ENCODE measurements at regions not wholly inside any gene's neighbourhood (a gene's known extent, or its start where the extent isn't known, plus 50 kb on each side); places are given as distances from the start of the nearest gene placed in this dataset.
"Not testable (repeated sequence)": the region's sequence is repeated elsewhere in the genome, so short reads cannot be mapped to it uniquely, and the experiment has no call there.

- TF ChIP-seq CTCF (IDR thresholded peaks at IDR 0.05) (no peak), EP300 (IDR thresholded peaks at IDR 0.05) (no peak), POLR2A (IDR thresholded peaks at IDR 0.05) (no peak)
- Histone ChIP-seq H3K36me3 (no peaks in the 10 kb centered on the region), H3K27ac (no peak overlapping the region), H3K4me3 (no peak overlapping the region), H3K4me1 (no peaks in the 10 kb centered on the region), H3K9me3 (no peaks in the 10 kb centered on the region), H3K27me3 (no peaks in the 10 kb centered on the region)
- 37 to 45% methylated on average over 3 of the region's 3 CpGs for WGBS, 2 donors
- no peak for DNase-seq (ENCODE audit: low spot score in 2 of 2)
Measured at GRCh38 chr14:43792980-43793379, 714.1 kb downstream of the FSCB start.

GRCh38 chr14:43790681-43791080 is 716.4 kb downstream of the FSCB start:
- TF ChIP-seq CTCF (IDR thresholded peaks at IDR 0.05) = no peak
- no peak for TF ChIP-seq EP300 (IDR thresholded peaks at IDR 0.05)
- no peak for TF ChIP-seq POLR2A (IDR thresholded peaks at IDR 0.05)
- H3K4me3 ChIP-seq = no peak overlapping the region
- H3K27ac ChIP-seq = no peak overlapping the region
- H3K9me3 ChIP-seq = no peaks in the 10 kb centered on the region
- no peaks in the 10 kb centered on the region for H3K4me1 ChIP-seq
- no peaks in the 10 kb centered on the region for H3K27me3 ChIP-seq
- no peaks in the 10 kb centered on the region for H3K36me3 ChIP-seq
- WGBS, 2 donors = 83 to 84% methylated on average over 4 of the region's 4 CpGs
- no peak for DNase-seq (ENCODE audit: low spot score in 2 of 2)

GRCh38 chr14:43789458-43789857 is 717.6 kb downstream of the FSCB start:
- TF ChIP-seq EP300 (IDR thresholded peaks at IDR 0.05) = no peak
- TF ChIP-seq POLR2A (IDR thresholded peaks at IDR 0.05) = no peak
- TF ChIP-seq CTCF (IDR thresholded peaks at IDR 0.05) = no peak
- no peak overlapping the region for H3K27ac ChIP-seq
- H3K4me3 ChIP-seq = no peak overlapping the region
- no peaks in the 10 kb centered on the region for H3K9me3 ChIP-seq
- H3K4me1 ChIP-seq = no peaks in the 10 kb centered on the region
- DNase-seq (ENCODE audit: low spot score in 2 of 2) = no peak
- WGBS, 2 donors = 79 to 91% methylated on average over 2 of the region's 2 CpGs
- H3K27me3 ChIP-seq = no peaks in the 10 kb centered on the region
- no peaks in the 10 kb centered on the region for H3K36me3 ChIP-seq

- 71 to 76% methylated on average over 13 of the region's 13 CpGs for WGBS, 2 donors
Measured at GRCh38 chr14:43786066-43786762, 720.9 kb downstream of the FSCB start.

GRCh38 chr14:43784432-43784831 is 722.7 kb downstream of the FSCB start:
- not testable (repeated sequence) for H3K4me3 ChIP-seq; H3K4me1 ChIP-seq; DNase-seq (ENCODE audit: low spot score in 2 of 2); H3K9me3 ChIP-seq; H3K36me3 ChIP-seq; H3K27me3 ChIP-seq; H3K27ac ChIP-seq
- WGBS, 2 donors = 94 to 97% methylated on average over 10 of the region's 10 CpGs

More at GRCh38 chr14:43786066-43786762, 720.9 kb downstream of the FSCB start:
- no peaks in the 10 kb centered on the region for H3K27me3 ChIP-seq
- H3K9me3 ChIP-seq = no peaks in the 10 kb centered on the region
- H3K4me1 ChIP-seq = no peaks in the 10 kb centered on the region
- no peak for TF ChIP-seq EP300 (IDR thresholded peaks at IDR 0.05)
- TF ChIP-seq POLR2A (IDR thresholded peaks at IDR 0.05) = no peak
- TF ChIP-seq CTCF (IDR thresholded peaks at IDR 0.05) = no peak
- no peak overlapping the region for H3K27ac ChIP-seq
- no peaks in the 10 kb centered on the region for H3K36me3 ChIP-seq
- no peak for DNase-seq (ENCODE audit: low spot score in 2 of 2)
- H3K4me3 ChIP-seq = no peak overlapping the region
